ENCODE measurements at regions not wholly inside any gene's neighbourhood (a gene's known extent, or its start where the extent isn't known, plus 50 kb on each side); places are given as distances from the start of the nearest gene placed in this dataset.
"Not testable (repeated sequence)": the region's sequence is repeated elsewhere in the genome, so short reads cannot be mapped to it uniquely, and the experiment has no call there.

DNA sequence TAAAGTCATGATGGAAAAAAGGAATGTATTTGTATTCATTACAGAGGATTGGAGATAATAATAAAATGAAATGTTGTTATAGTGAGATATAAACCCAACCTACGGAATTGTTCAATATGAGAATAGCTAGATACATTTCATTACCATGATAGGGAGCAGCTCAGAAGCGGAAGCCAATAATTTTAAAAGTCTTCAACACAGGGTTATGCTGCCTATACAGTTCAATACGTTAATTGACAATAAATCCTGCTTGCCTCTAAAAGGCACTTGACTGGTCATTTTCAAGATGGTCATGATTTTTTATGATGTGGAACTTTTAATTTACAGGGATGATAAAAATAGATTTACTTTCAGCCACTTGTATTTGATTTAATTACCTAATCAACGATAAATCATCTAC is 506.8 kb downstream of the TMEM114 start:
- TF ChIP-seq, protein P1, sequence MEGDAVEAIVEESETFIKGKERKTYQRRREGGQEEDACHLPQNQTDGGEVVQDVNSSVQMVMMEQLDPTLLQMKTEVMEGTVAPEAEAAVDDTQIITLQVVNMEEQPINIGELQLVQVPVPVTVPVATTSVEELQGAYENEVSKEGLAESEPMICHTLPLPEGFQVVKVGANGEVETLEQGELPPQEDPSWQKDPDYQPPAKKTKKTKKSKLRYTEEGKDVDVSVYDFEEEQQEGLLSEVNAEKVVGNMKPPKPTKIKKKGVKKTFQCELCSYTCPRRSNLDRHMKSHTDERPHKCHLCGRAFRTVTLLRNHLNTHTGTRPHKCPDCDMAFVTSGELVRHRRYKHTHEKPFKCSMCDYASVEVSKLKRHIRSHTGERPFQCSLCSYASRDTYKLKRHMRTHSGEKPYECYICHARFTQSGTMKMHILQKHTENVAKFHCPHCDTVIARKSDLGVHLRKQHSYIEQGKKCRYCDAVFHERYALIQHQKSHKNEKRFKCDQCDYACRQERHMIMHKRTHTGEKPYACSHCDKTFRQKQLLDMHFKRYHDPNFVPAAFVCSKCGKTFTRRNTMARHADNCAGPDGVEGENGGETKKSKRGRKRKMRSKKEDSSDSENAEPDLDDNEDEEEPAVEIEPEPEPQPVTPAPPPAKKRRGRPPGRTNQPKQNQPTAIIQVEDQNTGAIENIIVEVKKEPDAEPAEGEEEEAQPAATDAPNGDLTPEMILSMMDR (IDR thresholded peaks at IDR 0.05; ENCODE audit: low read length, missing control alignments) = no peak
- DNase-seq (ENCODE audit: low read depth) = no peak
- no peak overlapping the region for H3K4me3 ChIP-seq (replicated peaks; ENCODE audit: low read depth, low read length)

GRCh38 chr16:8080817-8081216 is 509.5 kb downstream of the TMEM114 start:
- H3K4me3 ChIP-seq (replicated peaks; ENCODE audit: low read depth, low read length) = no peak overlapping the region
- TF ChIP-seq, protein P1 (IDR thresholded peaks at IDR 0.05; ENCODE audit: low read length, missing control alignments) = no peak
- no peak for DNase-seq (ENCODE audit: low read depth)

- no peak for DNase-seq (ENCODE audit: low read depth)
- TF ChIP-seq, protein P1 (IDR thresholded peaks at IDR 0.05; ENCODE audit: low read length, missing control alignments) = no peak
Observed at GRCh38 chr16:8075271-8075670, 515.0 kb downstream of the TMEM114 start.

DNA sequence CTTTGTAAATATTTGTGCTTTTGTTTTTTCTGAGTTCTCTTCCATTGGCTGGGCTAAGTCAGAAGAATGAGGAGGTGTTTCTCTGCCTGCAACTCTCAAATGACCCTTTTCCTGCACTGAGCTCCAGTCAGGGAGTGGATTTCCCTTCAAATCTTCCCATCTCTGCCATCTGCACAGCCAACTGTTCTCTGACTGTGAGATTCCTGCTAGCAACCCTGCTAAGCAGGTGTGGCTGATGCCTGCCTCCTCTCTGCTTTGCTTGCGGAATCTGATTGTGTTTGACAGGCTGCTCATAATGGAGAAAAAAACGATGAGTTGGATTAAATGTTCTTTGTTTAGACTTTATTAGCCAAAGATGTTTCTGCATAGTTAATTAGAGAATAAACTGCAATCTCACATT is 519.8 kb downstream of the TMEM114 start:
- TF ChIP-seq, protein P1 (IDR thresholded peaks at IDR 0.05; ENCODE audit: low read length, missing control alignments) = no peak
- no peak overlapping the region for H3K4me3 ChIP-seq (replicated peaks; ENCODE audit: low read depth, low read length)
- DNase-seq (ENCODE audit: low read depth) = no peak

More at GRCh38 chr16:8075271-8075670, 515.0 kb downstream of the TMEM114 start:
- no peak overlapping the region for H3K4me3 ChIP-seq (replicated peaks; ENCODE audit: low read depth, low read length)

- DNase-seq (ENCODE audit: low read depth); H3K4me3 ChIP-seq (replicated peaks; ENCODE audit: low read depth, low read length): not testable (repeated sequence)
Observed at GRCh38 chr16:8068225-8068624, 522.1 kb downstream of the TMEM114 start.

DNA sequence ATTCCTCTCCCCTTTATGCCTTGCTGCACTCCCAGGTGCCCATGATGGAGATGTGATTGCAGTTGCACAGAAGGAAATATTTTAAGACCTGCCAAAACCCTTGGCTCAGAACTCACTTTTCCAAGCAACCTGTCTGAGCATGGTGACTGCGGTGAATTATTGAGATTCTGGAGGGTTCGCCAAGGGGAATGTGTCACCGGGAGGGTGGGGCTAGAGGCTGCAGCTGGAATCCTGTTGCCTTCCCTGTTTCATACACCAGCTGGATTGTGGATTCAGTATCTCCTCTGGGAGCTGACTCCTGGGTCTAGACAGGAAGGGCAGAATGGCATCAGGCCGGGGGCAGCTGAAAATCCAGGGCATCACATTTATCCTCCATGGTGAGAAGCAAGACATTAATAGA is 527.2 kb downstream of the TMEM114 start:
- no peak for DNase-seq (ENCODE audit: low read depth)
- TF ChIP-seq, protein P1 (IDR thresholded peaks at IDR 0.05; ENCODE audit: low read length, missing control alignments) = no peak
- no peak overlapping the region for H3K4me3 ChIP-seq (replicated peaks; ENCODE audit: low read depth, low read length)

- no peak for DNase-seq (ENCODE audit: low read depth)
- H3K4me3 ChIP-seq (replicated peaks; ENCODE audit: low read depth, low read length) = no peak overlapping the region
- TF ChIP-seq, protein P1 (IDR thresholded peaks at IDR 0.05; ENCODE audit: low read length, missing control alignments) = no peak
Observed at GRCh38 chr16:8062677-8063076, 527.6 kb downstream of the TMEM114 start.

Measured in fibroblast of pulmonary artery (primary cell).